H1 (cell line): ENCODE measurements at regions not wholly inside any gene's neighbourhood (a gene's known extent, or its start where the extent isn't known, plus 50 kb on each side); places are given as distances from the start of the nearest gene placed in this dataset.

Experiments used
- CTCF ChIA-PET: fragments of 300-600 bp; sonication (Branson Sonifier 250); formaldehyde crosslinking; loops from one replicate; lab custom pipeline; 2021; ENCODE audit not compliant: partially characterized antibody; lab: Charles Lee
- POLR2A ChIA-PET: fragments of 300-600 bp; sonication (Branson Sonifier 250); formaldehyde crosslinking; loops from one replicate; lab custom pipeline; 2021; ENCODE audit warnings: inconsistent platforms; ENCODE audit not compliant: partially characterized antibody; lab: Charles Lee
- DNase-seq, 2 experiments: peaks; one replicate each; pipeline versions ENCODE4 v3.0.0 to v3.0.0-alpha.2; 2010 to 2022; ENCODE audit warnings: low spot score in 2 of 2, low read depth in 1 of 2, mixed read lengths in 1 of 2
- FAIRE-seq: peaks from 2 replicates; lab custom pipeline; 2011; peaks lifted over from hg19 to GRCh38; lab: Jason Lieb, UNC
- H2AFZ ChIP-seq: 2 replicates; pipeline ENCODE4 v1.8.1; 2012; ENCODE audit warnings: low read length, inconsistent platforms
- H2AK5ac ChIP-seq: 2 replicates; pipeline ENCODE4 v1.6.1; 2013; ENCODE audit warnings: low read depth, low read length
- H2BK120ac ChIP-seq: replicated peaks from 2 replicates; pipeline ENCODE3; 2013; ENCODE audit warnings: low read depth, low read length, inconsistent platforms
- H2BK12ac ChIP-seq: 2 replicates; pipeline ENCODE4 v1.6.1; 2013; ENCODE audit warnings: low read depth, low read length
- H2BK15ac ChIP-seq: 2 replicates; pipeline ENCODE4 v1.6.1; 2013; ENCODE audit warnings: low read length
- H2BK20ac ChIP-seq: 2 replicates; pipeline ENCODE4 v1.6.1; 2013; ENCODE audit warnings: low read length
- H2BK5ac ChIP-seq: 2 replicates; pipeline ENCODE4 v1.6.1; 2013; ENCODE audit warnings: low read depth, low read length
- H3K14ac ChIP-seq: 2 replicates; pipeline ENCODE4 v1.6.1; 2013; ENCODE audit warnings: inconsistent platforms; ENCODE audit not compliant: insufficient read length
- H3K18ac ChIP-seq: 2 replicates; pipeline ENCODE4 v1.6.1; 2013; ENCODE audit warnings: low read length; ENCODE audit errors: extremely low read depth
- H3K23ac ChIP-seq: 2 replicates; pipeline ENCODE4 v1.6.1; 2013; ENCODE audit warnings: inconsistent platforms; ENCODE audit not compliant: insufficient read length
- H3K23me2 ChIP-seq: 2 replicates; pipeline ENCODE4 v1.6.1; 2013; ENCODE audit warnings: low read depth, low read length
- H3K27ac ChIP-seq: 2 replicates; pipeline ENCODE4 v1.6.1; 2011; ENCODE audit warnings: low read depth, low read length, inconsistent platforms
- H3K27me3 ChIP-seq, 4 experiments: replicated peaks in 1 of 4; 1 replicate in 1 of 4; 2 replicates in 3 of 4; pipeline versions ENCODE4 v1.6.1 to v1.8.1; 2011 to 2013; ENCODE audit warnings: low read length in 3 of 4, mild to moderate bottlenecking in 3 of 4, inconsistent platforms in 2 of 4, mixed read lengths in 2 of 4, moderate library complexity in 1 of 4; ENCODE audit not compliant: control insufficient read depth in 3 of 4, insufficient read depth in 3 of 4; ENCODE audit errors: extremely low read depth in 1 of 4
- H3K36me3 ChIP-seq, 4 experiments: 2 replicates each; pipeline versions ENCODE4 v1.6.1 to v1.8.1; 2011 to 2013; ENCODE audit warnings: mild to moderate bottlenecking in 4 of 4, low read length in 3 of 4, moderate library complexity in 2 of 4, control low read depth in 1 of 4, inconsistent platforms in 1 of 4; ENCODE audit not compliant: insufficient read depth in 4 of 4, control insufficient read depth in 2 of 4
- H3K4ac ChIP-seq: replicated peaks from 2 replicates; pipeline ENCODE3; 2013; ENCODE audit warnings: low read length, low read depth, mixed read lengths, inconsistent platforms; ENCODE audit not compliant: insufficient read length
- H3K4me1 ChIP-seq, 4 experiments: replicated peaks in 1 of 4; 1 replicate in 1 of 4; 2 replicates in 3 of 4; pipeline versions ENCODE4 v1.6.1 to v1.8.1; 2011 to 2013; ENCODE audit warnings: low read length in 3 of 4, inconsistent platforms in 2 of 4, mixed read lengths in 1 of 4; ENCODE audit not compliant: insufficient read depth in 4 of 4, control insufficient read depth in 3 of 4
- H3K4me2 ChIP-seq, 2 experiments: 2 replicates each; pipeline versions ENCODE4 v1.6.1 to v1.8.1; 2011 to 2013; ENCODE audit warnings: low read depth in 2 of 2, low read length in 2 of 2, control low read depth in 1 of 2, inconsistent platforms in 1 of 2, mild to moderate bottlenecking in 1 of 2; ENCODE audit not compliant: insufficient read depth in 1 of 2
- H3K4me3 ChIP-seq, 4 experiments: fragments of 200-600, 300-600 bp in 1 of 4; sonication (generic), shearing (Covaris generic), sonication (Bioruptor Twin) in 1 of 4; 2 replicates each; pipeline versions ENCODE4 v1.5.1 to v1.8.1; 2011 to 2016; ENCODE audit warnings: low read length in 4 of 4, low read depth in 3 of 4, control low read depth in 2 of 4, inconsistent platforms in 2 of 4, mild to moderate bottlenecking in 2 of 4, mixed read lengths in 1 of 4, moderate library complexity in 1 of 4; ENCODE audit not compliant: insufficient read depth in 2 of 4; ENCODE audit errors: extremely low read depth in 1 of 4
- H3K56ac ChIP-seq: replicated peaks from 2 replicates; pipeline ENCODE3; 2013; ENCODE audit warnings: low read depth, mild to moderate bottlenecking, mixed read lengths, low read length, inconsistent platforms; ENCODE audit not compliant: insufficient read length
- H3K79me1 ChIP-seq: 2 replicates; pipeline ENCODE4 v1.6.1; 2013; ENCODE audit warnings: low read depth, low read length, control low read depth
- H3K79me2 ChIP-seq, 2 experiments: 2 replicates each; pipeline versions ENCODE4 v1.6.1 to v1.8.1; 2012 to 2013; ENCODE audit warnings: low read length in 2 of 2, mild to moderate bottlenecking in 2 of 2, inconsistent platforms in 1 of 2; ENCODE audit not compliant: insufficient read depth in 2 of 2, control insufficient read depth in 1 of 2
- H3K9ac ChIP-seq, 4 experiments: replicated peaks in 1 of 4; 1 replicate in 1 of 4; 2 replicates in 3 of 4; pipeline versions ENCODE4 v1.6.1 to v1.8.1; 2011 to 2013; ENCODE audit warnings: low read depth in 3 of 4, low read length in 3 of 4, control low read depth in 2 of 4, mild to moderate bottlenecking in 2 of 4, moderate library complexity in 2 of 4, inconsistent platforms in 1 of 4; ENCODE audit errors: extremely low read depth in 1 of 4
- H3K9me3 ChIP-seq, 2 experiments: 2 replicates each; pipeline versions ENCODE4 v1.6.1 to v1.8.1; 2012 to 2013; ENCODE audit warnings: mild to moderate bottlenecking in 2 of 2, moderate library complexity in 2 of 2, control low read depth in 1 of 2, inconsistent platforms in 1 of 2, low read depth in 1 of 2, low read length in 1 of 2, mixed read lengths in 1 of 2; ENCODE audit not compliant: insufficient read depth in 2 of 2
- H4K20me1 ChIP-seq, 2 experiments: replicated peaks in 1 of 2; 2 replicates each; pipeline versions ENCODE3 to v1.8.1; 2011 to 2013; ENCODE audit warnings: inconsistent platforms in 2 of 2, low read length in 2 of 2, mild to moderate bottlenecking in 1 of 2; ENCODE audit not compliant: insufficient read depth in 2 of 2, control insufficient read depth in 1 of 2
- H4K5ac ChIP-seq: 2 replicates; pipeline ENCODE4 v1.6.1; 2013; ENCODE audit warnings: low read length, low read depth, mixed read lengths, inconsistent platforms; ENCODE audit not compliant: insufficient read length
- H4K8ac ChIP-seq: 2 replicates; pipeline ENCODE4 v1.8.0; 2013; ENCODE audit warnings: mild to moderate bottlenecking, moderate library complexity, low read length, inconsistent platforms; ENCODE audit not compliant: insufficient read depth; ENCODE audit errors: extremely low read depth
- H4K91ac ChIP-seq: replicated peaks from 2 replicates; pipeline ENCODE3; 2013; ENCODE audit warnings: low read length, mixed read lengths, inconsistent platforms; ENCODE audit not compliant: insufficient read length
- E2F6 ChIP-seq: IDR thresholded peaks from 2 replicates; pipeline ENCODE4 v1.6.1; 2012; ENCODE audit warnings: inconsistent platforms
- FOSL1 ChIP-seq: IDR thresholded peaks from 2 replicates; pipeline ENCODE4 v1.6.1; 2011; ENCODE audit warnings: mild to moderate bottlenecking, low read depth, low read length, moderate library complexity; ENCODE audit not compliant: insufficient read depth
- KDM5A ChIP-seq: fragments of 200-600 bp; IDR thresholded peaks from 2 replicates; pipeline ENCODE4 v1.7.1; 2012; ENCODE audit warnings: mild to moderate bottlenecking, low read length, inconsistent platforms, mixed read lengths
- NANOG ChIP-seq: IDR thresholded peaks from 2 replicates; pipeline ENCODE4 v1.6.1; 2011; ENCODE audit warnings: low read length, low read depth, mild to moderate bottlenecking, inconsistent platforms; ENCODE audit not compliant: insufficient read depth, poor library complexity, severe bottlenecking
- RBBP5 ChIP-seq: IDR thresholded peaks from 2 replicates; pipeline ENCODE4 v1.7.1; 2012; ENCODE audit warnings: low read depth, mild to moderate bottlenecking, inconsistent platforms, low read length, moderate library complexity, borderline replicate concordance
- WGBS, 2 experiments: shearing (Covaris generic) in 1 of 2; methylation state at CpG; one replicate each; pipeline versions ENCODE4 v1.1.6 to v1.1.7; 2013 to 2015; ENCODE audit warnings: low lambda C conversion rate in 2 of 2, mixed read lengths in 2 of 2, inconsistent platforms in 1 of 2, low coverage in 1 of 2, missing lambda C conversion rate in 1 of 2; ENCODE audit not compliant: insufficient replicate concordance in 2 of 2, insufficient coverage in 1 of 2, insufficient read length in 1 of 2; ENCODE audit errors: extremely low coverage in 1 of 2, missing lambda C conversion rate in 1 of 2; 5-methylcytosine and 5-hydroxymethylcytosine counted together

GRCh38 chr14:56952766-56953473, 142.6 kb upstream of the OTX2 start:
- Histone ChIP-seq H3K4me2 (no peak overlapping the region), H3K27ac (no peak overlapping the region), H2BK12ac (no peak overlapping the region), H3K14ac (no peak overlapping the region), H3K23ac (no peak overlapping the region), H2AFZ (no peak overlapping the region), H3K4me1 (peaks cover 0 to 7% (median 0%) of the 10 kb centered on the region in 4 experiments; a peak in 2 of 7 replicates), H2BK5ac (no peak overlapping the region), H3K23me2 (no peaks in the 10 kb centered on the region), H3K4ac (no peak overlapping the region), H3K18ac (no peak overlapping the region), H3K56ac (no peak overlapping the region), H3K9me3 (no peaks in the 10 kb centered on the region), H4K8ac (no peak overlapping the region), H3K9ac (no peak overlapping the region), H2BK15ac (no peak overlapping the region), H3K36me3 (no peaks in the 10 kb centered on the region), H4K5ac (no peak overlapping the region), H3K79me2 (no peaks in the 10 kb centered on the region), H3K79me1 (no peaks in the 10 kb centered on the region), H2BK20ac (no peak overlapping the region), H3K4me3 (no peak overlapping the region), H4K20me1 (no peaks in the 10 kb centered on the region), H3K27me3 (no peaks in the 10 kb centered on the region), H2BK120ac (no peak overlapping the region), H4K91ac (no peak overlapping the region), H2AK5ac (no peak overlapping the region)
- ChIA-PET POLR2A (no interaction called here), CTCF (interaction anchor here (0.8 kb wide), 1 partner anchor 8 kb away, joined by 3 read pairs; no protein-coding TSS in a partner anchor)
- 90% methylated on average over 3 of the region's 3 CpGs; no CpG with 5 or more reads in 1 of the 2 experiments for WGBS, 2 experiments
- no peak for DNase-seq
- peak; percentile 70 for FAIRE-seq
- no peak for TF ChIP-seq FOSL1
- no peak for TF ChIP-seq KDM5A
- TF ChIP-seq NANOG, result no peak
- no peak for TF ChIP-seq E2F6
- no peak for TF ChIP-seq RBBP5
